NCI-H510A (cell line): ENCODE measurements at regions not wholly inside any gene's neighbourhood (a gene's known extent, or its start where the extent isn't known, plus 50 kb on each side); places are given as distances from the start of the nearest gene placed in this dataset.

Source experiments
- DNase-seq: peaks from one replicate; lab custom pipeline; 2025; lab: John Stamatoyannopoulos, UW

- no peak for DNase-seq
These were observed 310.9 kb upstream of the KCNJ16 start for GRCh38 chr17:69764146-69764545.

- no peak for DNase-seq
These were observed 306.0 kb upstream of the KCNJ16 start for GRCh38 chr17:69769050-69769449.

GRCh38 chr17:69773081-69773480, 301.9 kb upstream of the KCNJ16 start:
- no peak for DNase-seq

GRCh38 chr17:69779378-69780214, 295.4 kb upstream of the KCNJ16 start:
- no peak for DNase-seq

GRCh38 chr17:69783865-69784264, 291.2 kb upstream of the KCNJ16 start:
- DNase-seq = no peak

- no peak for DNase-seq
These were observed 286.1 kb upstream of the KCNJ16 start for GRCh38 chr17:69788957-69789356.

- no peak for DNase-seq
These were observed 278.9 kb upstream of the KCNJ16 start for GRCh38 chr17:69796078-69796477.

- DNase-seq = no peak
These were observed 274.2 kb upstream of the KCNJ16 start for GRCh38 chr17:69800870-69801269.

- DNase-seq = no peak
These were observed 273.7 kb upstream of the KCNJ16 start for GRCh38 chr17:69801368-69801767.

GRCh38 chr17:69802045-69802740, 272.8 kb upstream of the KCNJ16 start:
- DNase-seq = no peak

GRCh38 chr17:69809331-69809730, 265.7 kb upstream of the KCNJ16 start:
- no peak for DNase-seq

- peak; percentile 61 for DNase-seq
These were observed 264.6 kb upstream of the KCNJ16 start for GRCh38 chr17:69810326-69810965.

GRCh38 chr17:69812240-69812837, 262.7 kb upstream of the KCNJ16 start:
- DNase-seq = no peak

- DNase-seq = no peak
These were observed 261.0 kb upstream of the KCNJ16 start for GRCh38 chr17:69814031-69814430.

- DNase-seq = no peak
These were observed 259.6 kb upstream of the KCNJ16 start for GRCh38 chr17:69815406-69815805.

- no peak for DNase-seq
These were observed 256.6 kb upstream of the KCNJ16 start for GRCh38 chr17:69818467-69818866.

- no peak for DNase-seq
These were observed 255.5 kb upstream of the KCNJ16 start for GRCh38 chr17:69819316-69820087.

- DNase-seq = peak; percentile 84
These were observed 254.1 kb upstream of the KCNJ16 start for GRCh38 chr17:69820876-69821473.

- no peak for DNase-seq
These were observed 252.6 kb upstream of the KCNJ16 start for GRCh38 chr17:69822314-69822875.

GRCh38 chr17:69828087-69828486, 246.9 kb upstream of the KCNJ16 start:
- no peak for DNase-seq

GRCh38 chr17:69834494-69834893, 240.5 kb upstream of the KCNJ16 start:
- no peak for DNase-seq
